ENCODE measurements at regions not wholly inside any gene's neighbourhood (a gene's known extent, or its start where the extent isn't known, plus 50 kb on each side); places are given as distances from the start of the nearest gene placed in this dataset.

GRCh38 chr7:17239046-17239445 lies 59.4 kb upstream of the AHR start:
- peaks cover 3% of the 10 kb centered on the region for H3K4me1 ChIP-seq (ENCODE audit: insufficient read depth, low read length, severe bottlenecking)
- H3F3A ChIP-seq (ENCODE audit: insufficient read depth, low read length) = no peaks in the 10 kb centered on the region
- no peaks in the 10 kb centered on the region for H3K36me3 ChIP-seq (ENCODE audit: insufficient read depth, low read length)
- H3K27me3 ChIP-seq (ENCODE audit: insufficient read depth, low read length) = no peaks in the 10 kb centered on the region
- H3K4me2 ChIP-seq (ENCODE audit: low read length) = no peak overlapping the region
- H2AFZ ChIP-seq (ENCODE audit: low read length) = no peak overlapping the region
- no peak overlapping the region for H3K9ac ChIP-seq (ENCODE audit: low read length)
- no peak overlapping the region for H3K27ac ChIP-seq (ENCODE audit: low read depth, low read length, poor library complexity, severe bottlenecking)
- no peak for TF ChIP-seq EZH2 (IDR thresholded peaks at IDR 0.05; ENCODE audit: borderline replicate concordance, low read length)
- TF ChIP-seq, protein P1, sequence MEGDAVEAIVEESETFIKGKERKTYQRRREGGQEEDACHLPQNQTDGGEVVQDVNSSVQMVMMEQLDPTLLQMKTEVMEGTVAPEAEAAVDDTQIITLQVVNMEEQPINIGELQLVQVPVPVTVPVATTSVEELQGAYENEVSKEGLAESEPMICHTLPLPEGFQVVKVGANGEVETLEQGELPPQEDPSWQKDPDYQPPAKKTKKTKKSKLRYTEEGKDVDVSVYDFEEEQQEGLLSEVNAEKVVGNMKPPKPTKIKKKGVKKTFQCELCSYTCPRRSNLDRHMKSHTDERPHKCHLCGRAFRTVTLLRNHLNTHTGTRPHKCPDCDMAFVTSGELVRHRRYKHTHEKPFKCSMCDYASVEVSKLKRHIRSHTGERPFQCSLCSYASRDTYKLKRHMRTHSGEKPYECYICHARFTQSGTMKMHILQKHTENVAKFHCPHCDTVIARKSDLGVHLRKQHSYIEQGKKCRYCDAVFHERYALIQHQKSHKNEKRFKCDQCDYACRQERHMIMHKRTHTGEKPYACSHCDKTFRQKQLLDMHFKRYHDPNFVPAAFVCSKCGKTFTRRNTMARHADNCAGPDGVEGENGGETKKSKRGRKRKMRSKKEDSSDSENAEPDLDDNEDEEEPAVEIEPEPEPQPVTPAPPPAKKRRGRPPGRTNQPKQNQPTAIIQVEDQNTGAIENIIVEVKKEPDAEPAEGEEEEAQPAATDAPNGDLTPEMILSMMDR (IDR thresholded peaks at IDR 0.05; ENCODE audit: low read length) = no peak
- no peaks in the 10 kb centered on the region for H4K20me1 ChIP-seq (ENCODE audit: insufficient read depth, low read length)
- no peaks in the 10 kb centered on the region for H3K9me2 ChIP-seq (ENCODE audit: low read depth, low read length)
- H3K9me3 ChIP-seq (ENCODE audit: low read length) = no peaks in the 10 kb centered on the region
- H3K4me3 ChIP-seq (ENCODE audit: low read depth, low read length, poor library complexity, severe bottlenecking) = no peak overlapping the region
- H3K79me2 ChIP-seq (ENCODE audit: insufficient read depth, low read length) = no peaks in the 10 kb centered on the region

DNA sequence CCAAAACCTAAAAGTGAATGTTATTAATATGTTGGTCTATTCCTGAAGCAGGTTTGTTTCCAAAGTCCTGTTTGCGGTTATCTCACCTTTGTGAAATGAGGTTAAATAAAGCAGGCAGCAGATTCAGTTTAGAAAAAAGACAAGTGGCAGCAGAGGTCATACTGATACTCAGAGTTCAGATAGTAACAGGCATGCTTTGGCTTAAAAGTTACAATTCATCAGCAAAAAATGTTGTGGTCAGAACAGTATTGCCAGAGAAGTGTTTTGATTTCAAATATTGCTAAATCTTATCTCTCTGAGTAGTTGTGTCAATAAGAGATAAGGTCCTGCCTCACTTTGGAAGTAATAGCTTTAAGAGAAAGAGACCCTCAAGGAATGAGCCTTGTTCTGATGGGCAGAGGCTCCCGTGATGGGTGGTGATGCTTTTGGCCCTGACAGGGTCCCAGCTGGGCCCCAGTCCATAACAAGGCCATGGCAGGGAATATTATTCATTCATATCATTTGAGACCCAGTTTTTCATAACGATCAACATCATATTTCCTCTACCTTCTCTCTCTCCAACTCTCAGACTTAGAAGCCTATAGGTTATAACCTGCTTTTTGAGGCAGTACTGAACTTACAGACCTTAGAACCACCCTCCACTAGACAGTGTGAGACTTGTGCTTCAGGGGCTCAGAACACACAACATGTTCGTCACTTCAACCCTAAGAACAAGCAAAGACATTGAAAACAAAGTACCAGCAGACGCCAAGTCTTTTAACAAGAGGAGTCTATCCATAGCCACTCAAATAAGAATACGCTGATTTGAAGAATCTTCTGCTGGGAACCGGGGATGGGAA lies 58.5 kb upstream of the AHR start:
- Histone ChIP-seq H3K9me3 (ENCODE audit: low read length) (no peaks in the 10 kb centered on the region), H3K4me1 (ENCODE audit: insufficient read depth, low read length, severe bottlenecking) (no peaks in the 10 kb centered on the region), H3K27ac (ENCODE audit: low read depth, low read length, poor library complexity, severe bottlenecking) (no peak overlapping the region), H4K20me1 (ENCODE audit: insufficient read depth, low read length) (no peaks in the 10 kb centered on the region), H3K4me3 (ENCODE audit: low read depth, low read length, poor library complexity, severe bottlenecking) (no peak overlapping the region), H3K79me2 (ENCODE audit: insufficient read depth, low read length) (no peaks in the 10 kb centered on the region), H3K9me2 (ENCODE audit: low read depth, low read length) (no peaks in the 10 kb centered on the region), H2AFZ (ENCODE audit: low read length) (no peak overlapping the region), H3K4me2 (ENCODE audit: low read length) (no peak overlapping the region), H3F3A (ENCODE audit: insufficient read depth, low read length) (no peaks in the 10 kb centered on the region), H3K36me3 (ENCODE audit: insufficient read depth, low read length) (no peaks in the 10 kb centered on the region), H3K27me3 (ENCODE audit: insufficient read depth, low read length) (no peaks in the 10 kb centered on the region), H3K9ac (ENCODE audit: low read length) (no peak overlapping the region)
- TF ChIP-seq, protein P1 (IDR thresholded peaks at IDR 0.05; ENCODE audit: low read length) = no peak
- TF ChIP-seq EZH2 (IDR thresholded peaks at IDR 0.05; ENCODE audit: borderline replicate concordance, low read length) = no peak

- no peak overlapping the region for H3K4me2 ChIP-seq (ENCODE audit: low read length)
- no peaks in the 10 kb centered on the region for H3K4me1 ChIP-seq (ENCODE audit: insufficient read depth, low read length, severe bottlenecking)
- no peak overlapping the region for H3K27ac ChIP-seq (ENCODE audit: low read depth, low read length, poor library complexity, severe bottlenecking)
- no peaks in the 10 kb centered on the region for H3K79me2 ChIP-seq (ENCODE audit: insufficient read depth, low read length)
- TF ChIP-seq, protein P1 (IDR thresholded peaks at IDR 0.05; ENCODE audit: low read length) = no peak
- no peak for TF ChIP-seq EZH2 (IDR thresholded peaks at IDR 0.05; ENCODE audit: borderline replicate concordance, low read length)
- no peaks in the 10 kb centered on the region for H3K27me3 ChIP-seq (ENCODE audit: insufficient read depth, low read length)
- H4K20me1 ChIP-seq (ENCODE audit: insufficient read depth, low read length) = no peaks in the 10 kb centered on the region
- H3K36me3 ChIP-seq (ENCODE audit: insufficient read depth, low read length) = no peaks in the 10 kb centered on the region
- H3K9me3 ChIP-seq (ENCODE audit: low read length) = no peaks in the 10 kb centered on the region
- H3K4me3 ChIP-seq (ENCODE audit: low read depth, low read length, poor library complexity, severe bottlenecking) = no peak overlapping the region
- H2AFZ ChIP-seq (ENCODE audit: low read length) = no peak overlapping the region
- no peaks in the 10 kb centered on the region for H3F3A ChIP-seq (ENCODE audit: insufficient read depth, low read length)
- no peak overlapping the region for H3K9ac ChIP-seq (ENCODE audit: low read length)
- H3K9me2 ChIP-seq (ENCODE audit: low read depth, low read length) = no peaks in the 10 kb centered on the region
Observed at GRCh38 chr7:17242504-17242903, 55.9 kb upstream of the AHR start.
